Gastroesophageal sphincter (tissue), 3 donors: ENCODE measurements at regions not wholly inside any gene's neighbourhood (a gene's known extent, or its start where the extent isn't known, plus 50 kb on each side); places are given as distances from the start of the nearest gene placed in this dataset.

Experiments
- CTCF ChIP-seq, 4 experiments: fragments of 200-600 bp in 2 of 4; fragments of 450-650 bp in 2 of 4; sonication (generic) in 1 of 4; IDR thresholded peaks; one replicate each; pipeline ENCODE4 v1.5.1; 2017 to 2019; ENCODE audit warnings: antibody characterized with exemption in 4 of 4, mild to moderate bottlenecking in 2 of 4, moderate library complexity in 2 of 4
- EP300 ChIP-seq: sonication (generic); formaldehyde crosslinking; IDR thresholded peaks from one replicate; pipeline ENCODE4 v1.6.1; 2017; ENCODE audit warnings: antibody characterized with exemption, mild to moderate bottlenecking
- POLR2A ChIP-seq, 2 donors: fragments of 450-650 bp; IDR thresholded peaks; one replicate each; pipeline ENCODE4 v1.6.1; 2017; ENCODE audit warnings: antibody characterized with exemption in 2 of 2, mild to moderate bottlenecking in 2 of 2, moderate library complexity in 1 of 2
- POLR2AphosphoS5 ChIP-seq: sonication (generic); formaldehyde crosslinking; IDR thresholded peaks from one replicate; pipeline ENCODE4 v1.6.1; 2017; ENCODE audit warnings: antibody characterized with exemption

DNA sequence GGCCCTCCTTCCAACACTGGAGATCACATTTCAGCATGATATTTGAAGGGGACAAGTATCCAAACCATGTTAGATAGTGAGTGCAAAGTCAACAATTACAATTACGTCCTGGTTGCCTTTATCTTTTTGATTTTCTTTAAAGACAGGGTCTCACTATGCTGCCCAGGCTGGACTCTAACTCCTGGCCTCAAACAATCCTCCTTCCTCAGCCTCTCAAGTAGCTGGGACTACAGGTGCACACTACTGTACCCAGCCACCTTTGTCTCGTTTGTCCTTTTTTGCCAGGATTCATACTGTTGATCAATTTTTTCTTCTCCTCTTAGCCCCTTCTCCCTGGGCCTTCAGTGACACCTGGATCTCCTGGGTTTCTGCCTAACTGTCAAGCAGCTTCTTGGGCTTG is 240.5 kb upstream of the FANCL start:
- TF ChIP-seq POLR2A (IDR thresholded peaks at IDR 0.05) = no peak
- no peak for TF ChIP-seq CTCF (IDR thresholded peaks at IDR 0.05)
- TF ChIP-seq EP300 = no peak
- no peak for TF ChIP-seq POLR2AphosphoS5
